WTC11 (cell line): ENCODE measurements at regions not wholly inside any gene's neighbourhood (a gene's known extent, or its start where the extent isn't known, plus 50 kb on each side); places are given as distances from the start of the nearest gene placed in this dataset.

Source experiments
- ATAC-seq: fragments of 200-7000 bp; cut with Tn5 transposase; 2 replicates; pipeline ENCODE4 v1.10.0; 2021; ENCODE audit warnings: mild to moderate bottlenecking, moderate library complexity
- CTCF ChIA-PET: fragments of 300-600 bp; sonication (Branson Sonifier 250); formaldehyde crosslinking; loops from one replicate; lab custom pipeline; 2021; ENCODE audit warnings: antibody characterized with exemption; lab: Charles Lee
- POLR2A ChIA-PET: fragments of 350-600 bp; sonication (Branson Sonifier 250); formaldehyde crosslinking; loops from one replicate; lab custom pipeline; 2021; ENCODE audit warnings: antibody characterized with exemption; lab: Charles Lee
- DNase-seq: peaks from one replicate; pipeline ENCODE4 v3.0.0; 2021; ENCODE audit warnings: low spot score
- H3K27ac Mint-ChIP-seq: 2 replicates; pipeline ENCODE4 v1.8.0; 2021; ENCODE audit warnings: mixed read lengths
- H3K27me3 Mint-ChIP-seq: 2 replicates; pipeline ENCODE4 v1.8.0; 2021; ENCODE audit warnings: low read depth, mild to moderate bottlenecking, moderate library complexity, mixed read lengths
- H3K36me3 Mint-ChIP-seq: 2 replicates; pipeline ENCODE4 v1.8.0; 2021; ENCODE audit warnings: mixed read lengths
- H3K4me1 Mint-ChIP-seq: 2 replicates; pipeline ENCODE4 v1.8.0; 2022; ENCODE audit warnings: mixed read lengths
- H3K4me3 Mint-ChIP-seq: 2 replicates; pipeline ENCODE4 v1.8.0; 2021; ENCODE audit warnings: mild to moderate bottlenecking, moderate library complexity, mixed read lengths
- H3K9me3 Mint-ChIP-seq: 2 replicates; pipeline ENCODE4 v1.8.0; 2021; ENCODE audit warnings: mixed read lengths
- AFF4 ChIP-seq: sonication (generic); formaldehyde crosslinking; IDR thresholded peaks from 2 replicates; pipeline ENCODE4 v1.8.1; 2023; ENCODE audit warnings: mild to moderate bottlenecking, missing genetic modification reagents, borderline replicate concordance
- AR ChIP-seq: fragments of 250-450 bp; sonication (Bioruptor Pico); IDR thresholded peaks from 2 replicates; pipeline ENCODE4 v1.9.0; 2021; ENCODE audit warnings: mild to moderate bottlenecking
- ARID4B ChIP-seq: sonication (generic); formaldehyde crosslinking; IDR thresholded peaks from 2 replicates; pipeline ENCODE4 v1.8.0; 2023; ENCODE audit warnings: missing genetic modification reagents, mild to moderate bottlenecking, borderline replicate concordance
- CDX4 ChIP-seq: fragments of 250-450 bp; sonication (Bioruptor Pico); IDR thresholded peaks from 2 replicates; pipeline ENCODE4 v1.9.0; 2021; ENCODE audit warnings: moderate library complexity, mild to moderate bottlenecking, inconsistent platforms, borderline replicate concordance
- CTCF ChIP-seq: fragments of 200-600 bp; IDR thresholded peaks from 2 replicates; pipeline ENCODE4 v1.8.0; 2022; ENCODE audit warnings: antibody characterized with exemption
- ESRRA ChIP-seq: sonication (generic); formaldehyde crosslinking; IDR thresholded peaks from 2 replicates; pipeline ENCODE4 v1.8.1; 2022; ENCODE audit warnings: mild to moderate bottlenecking, missing genetic modification reagents, borderline replicate concordance
- ETV6 ChIP-seq: sonication (generic); formaldehyde crosslinking; IDR thresholded peaks from 2 replicates; pipeline ENCODE4 v1.8.1; 2022; ENCODE audit warnings: mild to moderate bottlenecking, missing genetic modification reagents
- IRF1 ChIP-seq: sonication (generic); formaldehyde crosslinking; IDR thresholded peaks from 2 replicates; pipeline ENCODE4 v1.8.0; 2023; ENCODE audit warnings: missing genetic modification reagents
- JUN ChIP-seq: sonication (generic); formaldehyde crosslinking; IDR thresholded peaks from 2 replicates; pipeline ENCODE4 v1.8.0; 2023; ENCODE audit warnings: mild to moderate bottlenecking, missing genetic modification reagents
- MAX ChIP-seq: sonication (generic); formaldehyde crosslinking; IDR thresholded peaks from 2 replicates; pipeline ENCODE4 v1.8.0; 2022; ENCODE audit warnings: mild to moderate bottlenecking, missing genetic modification reagents
- PREB ChIP-seq: sonication (generic); formaldehyde crosslinking; IDR thresholded peaks from 2 replicates; pipeline ENCODE4 v1.8.1; 2022; ENCODE audit warnings: mild to moderate bottlenecking, missing genetic modification reagents, moderate library complexity, borderline replicate concordance
- SP1 ChIP-seq: sonication (generic); formaldehyde crosslinking; conservative IDR thresholded peaks from 2 replicates; pipeline ENCODE4 v1.8.1; 2022; ENCODE audit warnings: missing genetic modification reagents
- USF1 ChIP-seq: sonication (generic); formaldehyde crosslinking; IDR thresholded peaks from 2 replicates; pipeline ENCODE4 v1.8.0; 2022; ENCODE audit warnings: mild to moderate bottlenecking, missing genetic modification reagents
- ZNF219 ChIP-seq: sonication (generic); formaldehyde crosslinking; IDR thresholded peaks from 2 replicates; pipeline ENCODE4 v1.8.0; 2023; ENCODE audit warnings: missing genetic modification reagents, mild to moderate bottlenecking, borderline replicate concordance
- ZNF425 ChIP-seq: fragments of 250-450 bp; sonication (Bioruptor Pico); conservative IDR thresholded peaks from 2 replicates; pipeline ENCODE4 v1.9.0; 2021; ENCODE audit warnings: mild to moderate bottlenecking
- ZSCAN18 ChIP-seq: fragments of 250-450 bp; sonication (Bioruptor Pico); IDR thresholded peaks from 2 replicates; pipeline ENCODE4 v2.1.2; 2022; ENCODE audit warnings: mild to moderate bottlenecking, moderate library complexity

- peaks cover 4% of the 10 kb centered on the region; the same call in 1 of the 2 replicates for H3K36me3 Mint-ChIP-seq
- ChIA-PET POLR2A (no interaction called here), CTCF (no interaction called here)
- H3K9me3 Mint-ChIP-seq = peaks cover 19% of the 10 kb centered on the region
- peaks cover 8% of the 10 kb centered on the region for H3K4me1 Mint-ChIP-seq
- ATAC-seq (no peak), DNase-seq (no peak)
- no peak overlapping the region for H3K4me3 Mint-ChIP-seq
- no peak overlapping the region for H3K27ac Mint-ChIP-seq
- no peaks in the 10 kb centered on the region for H3K27me3 Mint-ChIP-seq
- TF ChIP-seq ARID4B (CRISPR knock-in tag) = no peak
- TF ChIP-seq ZNF219 (CRISPR knock-in tag) = no peak
- no peak for TF ChIP-seq AFF4 (CRISPR knock-in tag)
- no peak for TF ChIP-seq SP1 (CRISPR knock-in tag)
- TF ChIP-seq JUN (CRISPR knock-in tag) = no peak
- TF ChIP-seq AR (CRISPR knock-in tag) = no peak
- no peak for TF ChIP-seq CTCF
- TF ChIP-seq PREB (CRISPR knock-in tag) = no peak
- no peak for TF ChIP-seq CDX4
- TF ChIP-seq ZSCAN18 (CRISPR knock-in tag) = no peak
- TF ChIP-seq USF1 (CRISPR knock-in tag) = no peak
- TF ChIP-seq ZNF425 (CRISPR knock-in tag) = no peak
- TF ChIP-seq ETV6 (CRISPR knock-in tag) = no peak
- TF ChIP-seq IRF1 (CRISPR knock-in tag) = no peak
- no peak for TF ChIP-seq ESRRA (CRISPR knock-in tag)
- TF ChIP-seq MAX (CRISPR knock-in tag) = no peak
These were observed 157.0 kb downstream of the BARD1 start for GRCh38 chr2:214652473-214652872.
